MM.1S (cell line): ENCODE measurements at regions not wholly inside any gene's neighbourhood (a gene's known extent, or its start where the extent isn't known, plus 50 kb on each side); places are given as distances from the start of the nearest gene placed in this dataset.

ENCODE experiments used
- DNase-seq: peaks from one replicate; pipeline ENCODE4 v3.0.0-alpha.2; 2015
- H2AFZ ChIP-seq: fragments of 300-600 bp; sonication (generic); 2 replicates; pipeline ENCODE4 v1.6.0; 2016; ENCODE audit warnings: antibody characterized with exemption, low read length
- H3F3A ChIP-seq: fragments of 300-600 bp; sonication (generic); 2 replicates; pipeline ENCODE4 v1.6.1; 2016; ENCODE audit warnings: mild to moderate bottlenecking, antibody characterized with exemption, low read length, moderate library complexity, mixed read lengths; ENCODE audit not compliant: insufficient read depth
- H3K27ac ChIP-seq: fragments of 300-600 bp; sonication (generic); 2 replicates; pipeline ENCODE4 v1.5.1; 2016; ENCODE audit warnings: mild to moderate bottlenecking, low read length
- H3K27me3 ChIP-seq: fragments of 300-600 bp; sonication (generic); replicated peaks from 2 replicates; pipeline ENCODE4 v1.6.0; 2016; ENCODE audit warnings: low read length; ENCODE audit not compliant: insufficient read depth
- H3K36me3 ChIP-seq: fragments of 300-600 bp; sonication (generic); replicated peaks from 2 replicates; pipeline ENCODE4 v1.6.1; 2016; ENCODE audit warnings: mild to moderate bottlenecking, low read length, mixed read lengths; ENCODE audit not compliant: insufficient read depth
- H3K4me1 ChIP-seq: fragments of 300-600 bp; sonication (generic); 2 replicates; pipeline ENCODE4 v1.6.1; 2016; ENCODE audit warnings: low read length, mixed read lengths
- H3K4me2 ChIP-seq: fragments of 300-600 bp; sonication (generic); 2 replicates; pipeline ENCODE4 v1.6.0; 2016; ENCODE audit warnings: low read depth, low read length
- H3K4me3 ChIP-seq: fragments of 300-600 bp; sonication (generic); 2 replicates; pipeline ENCODE4 v1.5.1; 2016; ENCODE audit warnings: low read length, mixed read lengths
- H3K79me2 ChIP-seq: fragments of 300-600 bp; sonication (generic); 2 replicates; pipeline ENCODE4 v1.6.1; 2016; ENCODE audit warnings: mixed run types, low read length, mixed read lengths
- H3K9ac ChIP-seq: fragments of 300-600 bp; sonication (generic); 2 replicates; pipeline ENCODE4 v1.6.1; 2016; ENCODE audit warnings: low read length, mixed read lengths
- H3K9me2 ChIP-seq: fragments of 300-600 bp; sonication (generic); replicated peaks from 2 replicates; pipeline ENCODE4 v1.6.1; 2016; ENCODE audit warnings: mild to moderate bottlenecking, low read length, mixed read lengths; ENCODE audit not compliant: insufficient read depth
- H3K9me3 ChIP-seq: fragments of 300-600 bp; sonication (generic); replicated peaks from 2 replicates; pipeline ENCODE4 v1.6.1; 2016; ENCODE audit warnings: mild to moderate bottlenecking, low read length, mixed read lengths; ENCODE audit not compliant: insufficient read depth
- H4K20me1 ChIP-seq: fragments of 300-600 bp; sonication (generic); 2 replicates; pipeline ENCODE4 v1.6.1; 2016; ENCODE audit warnings: mild to moderate bottlenecking, low read length, moderate library complexity, mixed read lengths; ENCODE audit not compliant: insufficient read depth
- EZH2 ChIP-seq: fragments of 300-600 bp; sonication (generic); optimal IDR thresholded peaks from 2 replicates; pipeline ENCODE3; 2017; ENCODE audit warnings: low read depth, mild to moderate bottlenecking, antibody characterized with exemption, low read length, mixed read lengths
- EZH2phosphoT487 ChIP-seq: fragments of 300-600 bp; sonication (generic); IDR thresholded peaks from 2 replicates; pipeline ENCODE4 v1.6.1; 2018; ENCODE audit warnings: antibody characterized with exemption, low read length
- TF ChIP-seq, protein P1 (sequence below): fragments of 300-600 bp; sonication (generic); IDR thresholded peaks from 2 replicates; pipeline ENCODE4 v1.5.1; 2016; ENCODE audit warnings: antibody characterized with exemption, low read length, mixed read lengths

- TF ChIP-seq EZH2phosphoT487 (no peak), EZH2 (no peak)
- TF ChIP-seq, protein P1, sequence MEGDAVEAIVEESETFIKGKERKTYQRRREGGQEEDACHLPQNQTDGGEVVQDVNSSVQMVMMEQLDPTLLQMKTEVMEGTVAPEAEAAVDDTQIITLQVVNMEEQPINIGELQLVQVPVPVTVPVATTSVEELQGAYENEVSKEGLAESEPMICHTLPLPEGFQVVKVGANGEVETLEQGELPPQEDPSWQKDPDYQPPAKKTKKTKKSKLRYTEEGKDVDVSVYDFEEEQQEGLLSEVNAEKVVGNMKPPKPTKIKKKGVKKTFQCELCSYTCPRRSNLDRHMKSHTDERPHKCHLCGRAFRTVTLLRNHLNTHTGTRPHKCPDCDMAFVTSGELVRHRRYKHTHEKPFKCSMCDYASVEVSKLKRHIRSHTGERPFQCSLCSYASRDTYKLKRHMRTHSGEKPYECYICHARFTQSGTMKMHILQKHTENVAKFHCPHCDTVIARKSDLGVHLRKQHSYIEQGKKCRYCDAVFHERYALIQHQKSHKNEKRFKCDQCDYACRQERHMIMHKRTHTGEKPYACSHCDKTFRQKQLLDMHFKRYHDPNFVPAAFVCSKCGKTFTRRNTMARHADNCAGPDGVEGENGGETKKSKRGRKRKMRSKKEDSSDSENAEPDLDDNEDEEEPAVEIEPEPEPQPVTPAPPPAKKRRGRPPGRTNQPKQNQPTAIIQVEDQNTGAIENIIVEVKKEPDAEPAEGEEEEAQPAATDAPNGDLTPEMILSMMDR: no peak
- Histone ChIP-seq H3K4me3 (no peak overlapping the region), H3K9ac (no peak overlapping the region), H3K27me3 (no peaks in the 10 kb centered on the region), H3K9me2 (no peaks in the 10 kb centered on the region), H3K9me3 (no peaks in the 10 kb centered on the region), H4K20me1 (no peaks in the 10 kb centered on the region), H3K4me2 (no peak overlapping the region), H3K27ac (no peak overlapping the region), H3K79me2 (no peaks in the 10 kb centered on the region), H3F3A (no peaks in the 10 kb centered on the region), H3K36me3 (no peaks in the 10 kb centered on the region), H3K4me1 (no peaks in the 10 kb centered on the region), H2AFZ (no peak overlapping the region)
- no peak for DNase-seq
Observed at GRCh38 chr12:129964300-129964699, 60.5 kb upstream of the TMEM132D start.

DNA sequence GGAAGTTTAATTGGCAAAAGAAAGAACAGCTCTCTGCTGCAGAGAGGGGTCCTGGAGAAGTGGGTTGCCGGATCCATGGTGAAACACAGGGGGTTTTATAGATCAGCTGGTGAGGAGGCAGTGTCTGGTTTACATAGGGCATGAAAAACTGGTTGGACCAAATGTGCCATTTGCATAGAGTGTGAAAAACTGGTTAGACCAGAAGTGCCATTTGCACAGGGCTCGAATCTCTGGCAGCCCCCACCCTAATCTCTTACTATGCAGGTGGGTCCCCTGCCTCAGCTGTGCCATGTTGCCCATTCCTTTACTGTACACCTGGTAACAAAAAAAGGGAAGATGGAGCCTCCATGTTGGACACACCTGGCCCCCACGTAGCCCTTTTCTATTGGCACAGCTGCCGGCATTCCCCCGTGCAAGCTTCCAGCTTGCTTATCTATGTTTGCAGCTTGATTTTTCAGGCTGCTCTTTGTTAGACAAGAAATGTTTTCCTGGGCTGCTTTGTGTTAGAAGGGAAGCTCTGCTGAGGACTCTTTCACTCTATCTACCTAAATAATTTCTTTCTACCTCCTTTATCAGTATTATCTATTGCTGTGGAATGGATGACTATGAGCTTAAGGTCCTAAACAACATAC is 61.1 kb upstream of the TMEM132D start:
- H3K4me3 ChIP-seq: no peak overlapping the region
- H3K9ac ChIP-seq: no peak overlapping the region
- no peaks in the 10 kb centered on the region for H3K36me3 ChIP-seq
- H2AFZ ChIP-seq: no peak overlapping the region
- no peaks in the 10 kb centered on the region for H3K4me1 ChIP-seq
- TF ChIP-seq EZH2 (no peak), EZH2phosphoT487 (no peak)
- TF ChIP-seq, protein P1: no peak
- no peak overlapping the region for H3K27ac ChIP-seq
- H3K79me2 ChIP-seq: no peaks in the 10 kb centered on the region
- H3F3A ChIP-seq: no peaks in the 10 kb centered on the region
- no peak for DNase-seq
- no peaks in the 10 kb centered on the region for H3K9me2 ChIP-seq
- H4K20me1 ChIP-seq: no peaks in the 10 kb centered on the region
- H3K9me3 ChIP-seq: no peaks in the 10 kb centered on the region
- H3K4me2 ChIP-seq: no peak overlapping the region
- no peaks in the 10 kb centered on the region for H3K27me3 ChIP-seq

GRCh38 chr12:129966146-129966995 is 62.5 kb upstream of the TMEM132D start:
- H3K9me2 ChIP-seq: no peaks in the 10 kb centered on the region
- no peak overlapping the region for H3K27ac ChIP-seq
- no peaks in the 10 kb centered on the region for H3K36me3 ChIP-seq
- no peak overlapping the region for H3K9ac ChIP-seq
- no peaks in the 10 kb centered on the region for H3F3A ChIP-seq
- no peaks in the 10 kb centered on the region for H4K20me1 ChIP-seq
- TF ChIP-seq, protein P1: no peak
- no peak for TF ChIP-seq EZH2
- no peak for TF ChIP-seq EZH2phosphoT487
- no peak overlapping the region for H3K4me2 ChIP-seq
- H3K4me3 ChIP-seq: no peak overlapping the region
- H3K4me1 ChIP-seq: no peaks in the 10 kb centered on the region
- H3K27me3 ChIP-seq: no peaks in the 10 kb centered on the region
- H3K9me3 ChIP-seq: no peaks in the 10 kb centered on the region
- H3K79me2 ChIP-seq: no peaks in the 10 kb centered on the region
- no peak overlapping the region for H2AFZ ChIP-seq
- no peak for DNase-seq
